Nucleus accumbens (tissue), 56 donors: ENCODE measurements at regions not wholly inside any gene's neighbourhood (a gene's known extent, or its start where the extent isn't known, plus 50 kb on each side); places are given as distances from the start of the nearest gene placed in this dataset.
A peak's percentile ranks its signal among the peaks of the same experiment; 100 is the strongest.

Experiments
- DNase-seq, 56 donors: peaks; one replicate each; lab custom pipeline; 2025; lab: John Stamatoyannopoulos, UW

DNA sequence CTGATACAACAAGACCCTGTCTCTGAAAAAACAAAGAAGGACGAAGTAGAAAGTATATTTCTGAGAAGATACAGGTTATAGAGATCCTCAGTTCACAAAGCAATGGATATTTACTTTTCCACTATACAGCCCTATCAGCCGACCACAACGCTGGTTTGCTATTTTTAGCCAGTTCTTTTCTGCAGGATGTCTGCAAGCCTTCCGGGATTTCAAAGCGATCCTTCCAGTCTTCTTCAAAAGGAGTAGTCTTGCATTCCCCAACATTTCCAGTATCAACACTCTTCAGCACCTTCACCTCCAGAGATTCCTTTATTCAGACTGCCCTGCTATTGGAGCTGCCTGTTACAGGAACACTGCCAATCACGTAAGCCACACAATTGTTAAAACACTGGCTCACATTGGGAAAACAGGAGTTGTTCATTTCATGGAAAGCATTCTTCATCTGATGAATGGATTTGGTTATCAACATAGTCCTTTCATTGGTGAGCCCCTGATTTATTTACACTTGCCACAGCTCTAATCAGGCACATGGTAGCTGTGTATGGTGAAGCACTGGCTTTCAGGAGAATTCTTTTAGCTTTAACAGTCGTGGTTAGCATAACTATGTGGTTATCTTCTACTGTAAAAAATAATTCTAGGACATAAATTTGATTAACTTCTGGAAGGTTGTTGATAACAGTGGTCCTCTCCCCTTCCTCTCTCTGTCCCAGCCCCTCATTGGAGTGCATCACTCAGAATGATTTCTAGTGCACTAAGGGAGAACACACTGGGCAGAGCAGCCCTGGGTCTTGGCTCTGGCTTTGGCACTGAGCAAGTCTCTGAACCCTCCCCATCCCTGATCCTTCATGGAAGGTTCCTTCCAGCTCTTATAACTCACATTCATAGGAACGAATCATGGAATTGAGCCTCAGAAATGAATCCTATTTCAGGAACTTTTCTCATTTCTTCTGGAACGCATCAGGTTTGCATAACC lies 109.9 kb upstream of the SORBS2 start:
- no peak for DNase-seq

DNA sequence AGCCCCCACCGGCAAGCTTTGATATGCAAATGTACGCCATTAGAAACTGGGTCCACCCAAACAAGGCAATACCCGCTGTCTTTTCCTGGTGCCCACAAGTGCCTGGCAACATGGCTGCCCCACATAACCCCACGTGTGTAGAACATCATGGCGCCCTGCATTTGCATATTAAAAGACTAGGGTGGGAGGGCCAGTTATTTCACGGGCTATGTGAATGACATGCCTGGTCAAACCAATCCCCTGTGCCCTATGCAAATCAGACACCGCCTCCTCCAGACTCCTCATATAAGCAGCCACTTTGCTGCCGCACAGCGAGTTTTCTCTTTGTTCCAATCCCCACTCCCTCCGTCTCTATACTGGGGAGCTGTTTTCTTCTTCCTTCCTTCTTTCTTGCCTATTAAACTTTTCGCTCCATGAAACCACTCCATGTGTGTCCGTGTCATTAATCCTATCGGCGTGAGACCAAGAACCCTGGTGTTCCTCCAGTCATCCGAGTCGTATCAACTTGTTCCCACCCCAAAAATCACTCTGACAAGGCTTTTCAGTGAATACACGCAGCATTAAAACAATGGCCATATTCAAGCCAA lies 112.6 kb upstream of the SORBS2 start:
- DNase-seq: no peak

- DNase-seq: no peak
Measured at GRCh38 chr4:185925910-185926360, 113.9 kb upstream of the SORBS2 start.

DNA sequence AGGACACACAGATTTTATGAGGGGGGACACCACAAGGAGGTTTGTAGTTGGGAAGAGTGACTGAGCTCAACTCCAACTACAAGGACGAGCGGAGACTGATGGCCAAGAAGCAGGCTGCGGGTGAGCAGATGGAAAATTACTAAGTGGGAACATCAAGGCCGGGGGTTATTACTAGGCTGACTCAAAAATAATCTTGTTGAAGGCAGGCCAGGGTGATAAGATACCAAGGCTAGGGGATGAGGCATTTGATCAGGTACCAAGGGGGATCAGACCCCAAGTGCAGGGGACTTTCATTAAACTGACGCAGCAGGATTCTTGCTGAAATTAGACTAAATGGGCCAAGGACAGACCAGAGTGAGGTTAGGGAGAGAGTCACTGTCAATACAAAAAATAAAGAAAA lies 119.4 kb upstream of the SORBS2 start:
- no peak for DNase-seq

- DNase-seq: no peak
Measured at GRCh38 chr4:185931986-185932385, 120.0 kb upstream of the SORBS2 start.

- DNase-seq: no peak
Measured at GRCh38 chr4:185932491-185932890, 120.5 kb upstream of the SORBS2 start.

GRCh38 chr4:185933078-185933581 lies 121.1 kb upstream of the SORBS2 start:
- no peak for DNase-seq

DNA sequence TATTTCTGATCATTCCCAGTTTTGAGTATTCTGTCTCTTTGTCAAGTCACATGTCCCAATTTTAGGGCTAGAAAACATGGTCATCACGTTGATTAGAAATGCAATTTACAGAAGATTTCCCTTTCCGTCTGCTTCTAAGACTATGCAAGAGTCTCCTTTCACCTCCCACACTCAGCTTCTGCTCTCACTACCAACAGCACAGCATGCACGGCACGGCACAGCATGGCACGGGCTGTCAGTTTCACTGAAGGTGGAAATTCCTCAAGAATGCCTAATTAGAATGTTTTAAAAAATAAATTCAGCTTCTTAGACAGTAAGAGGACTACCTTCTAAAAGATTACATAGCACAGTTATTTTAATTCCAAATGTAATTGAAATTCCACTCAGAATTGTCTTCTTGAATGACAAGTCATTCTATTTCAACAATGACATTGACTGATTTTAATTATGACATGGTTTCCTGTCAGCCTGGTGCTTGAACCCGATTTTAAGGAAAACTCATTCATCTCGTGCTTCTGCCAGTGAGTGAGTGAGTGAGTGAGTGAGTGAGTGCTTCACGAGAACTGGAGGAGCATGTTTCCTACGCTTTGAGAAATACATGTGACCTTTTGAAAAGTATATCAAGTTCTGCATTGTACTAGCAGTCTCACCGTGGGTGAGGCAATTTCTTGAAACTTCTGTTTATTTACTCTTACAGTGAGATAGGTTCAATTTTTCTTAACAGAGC lies 124.8 kb upstream of the SORBS2 start:
- peak in 6 of 56 donors; percentile 1 to 17 (median 8) for DNase-seq

GRCh38 chr4:185938654-185939053 lies 126.7 kb upstream of the SORBS2 start:
- DNase-seq: no peak

DNA sequence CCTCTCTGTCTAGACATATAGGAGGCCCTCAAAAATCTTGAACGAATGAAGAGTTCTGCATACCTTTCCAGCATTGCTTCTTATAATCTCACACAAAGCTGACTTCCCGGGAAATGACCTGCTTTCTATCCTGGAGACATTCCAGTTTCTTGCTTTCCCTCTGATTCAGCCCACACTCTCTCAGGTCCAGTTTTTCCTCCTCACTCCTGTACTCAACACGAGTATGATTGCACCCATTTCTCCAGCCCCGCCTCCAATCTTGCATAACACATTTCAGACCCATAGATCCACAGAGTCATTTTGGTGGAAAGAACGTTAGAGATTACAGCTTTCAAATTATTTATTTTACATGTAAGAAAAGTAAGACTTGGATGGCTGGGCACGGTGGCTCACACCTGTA lies 127.5 kb upstream of the TLR3 start:
- DNase-seq: no peak

DNA sequence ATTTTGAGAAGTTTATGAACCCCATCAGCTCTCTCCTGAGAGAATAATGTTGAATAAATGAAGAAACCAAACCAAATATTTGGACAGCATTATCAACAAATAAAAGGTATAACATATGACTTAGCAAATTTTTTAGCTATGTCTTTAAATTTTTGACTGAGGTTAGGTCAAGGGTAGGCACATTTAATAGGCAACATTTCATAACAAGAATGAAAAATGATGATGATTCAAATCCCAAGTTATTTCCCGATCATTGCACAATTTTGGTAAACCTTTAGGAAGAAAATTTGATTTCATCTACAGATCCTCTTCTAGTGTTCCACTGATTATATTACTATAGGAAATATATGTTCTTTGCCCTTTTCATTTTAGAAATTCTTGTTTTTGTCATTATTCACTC lies 123.7 kb upstream of the TLR3 start:
- no peak for DNase-seq

DNA sequence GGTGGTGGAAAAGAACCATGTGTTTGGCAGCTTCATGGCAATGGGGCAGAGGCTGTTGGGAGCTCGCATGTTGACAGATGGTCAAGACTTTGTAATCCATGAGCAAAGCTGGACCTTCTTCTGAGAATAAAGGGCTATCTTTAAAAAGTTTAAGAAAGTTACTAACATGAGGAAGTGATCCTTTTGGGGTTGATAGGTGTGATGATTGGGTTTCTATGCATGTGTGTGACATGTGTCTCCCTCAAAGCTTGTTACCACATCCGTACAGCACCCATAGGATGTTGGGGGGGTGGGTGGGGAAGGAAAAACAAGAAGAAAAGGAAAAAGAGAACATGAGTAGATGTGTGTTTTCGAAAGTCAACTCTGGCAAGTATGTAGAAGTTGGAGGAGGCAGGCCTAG lies 123.0 kb upstream of the TLR3 start:
- DNase-seq: no peak

DNA sequence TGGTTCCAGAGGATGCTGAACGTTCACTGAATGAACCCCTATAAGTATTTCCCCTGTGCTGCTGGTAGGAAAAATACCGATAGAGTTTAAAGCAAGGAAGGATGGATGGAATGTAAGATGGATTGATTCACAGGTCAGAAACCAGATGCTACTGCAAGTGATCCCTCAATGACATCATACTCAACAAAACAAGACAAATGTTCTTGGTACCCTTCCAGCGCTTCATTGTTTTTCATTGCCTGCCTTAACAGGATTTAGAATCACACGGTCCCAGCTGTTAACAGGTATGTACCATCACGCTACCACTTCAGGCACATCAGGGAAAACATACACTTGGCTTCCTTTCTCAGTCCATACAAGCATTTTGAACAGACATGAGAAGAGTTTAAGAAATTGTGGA lies 118.1 kb upstream of the TLR3 start:
- no peak for DNase-seq

DNA sequence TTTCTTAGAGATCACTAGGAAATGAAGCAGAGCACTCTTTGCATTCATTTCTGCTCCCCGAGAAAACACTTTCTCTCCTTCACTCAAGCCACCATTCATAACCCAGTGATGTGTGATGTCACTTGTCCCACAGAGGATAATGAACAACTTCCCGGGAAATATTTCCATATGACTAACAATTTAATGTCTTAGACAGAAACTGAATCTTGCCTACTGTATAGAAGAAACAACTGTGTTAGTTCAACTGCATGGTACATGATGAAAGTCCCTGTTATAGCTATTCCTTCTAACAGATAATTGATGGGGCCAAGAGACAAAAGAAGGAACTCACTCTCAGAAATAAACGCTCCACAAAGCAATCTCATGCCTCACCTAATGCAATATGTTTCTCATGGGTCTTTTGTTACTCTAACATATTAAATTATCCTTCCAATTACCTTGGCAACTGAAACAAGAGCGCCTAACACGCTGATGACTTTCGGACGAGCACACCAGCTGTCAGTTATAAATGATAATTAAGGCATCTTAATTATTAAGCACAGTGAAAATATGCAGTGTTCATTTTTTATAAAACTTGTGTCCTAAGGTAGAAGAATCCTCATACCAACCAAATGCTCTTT lies 113.7 kb upstream of the TLR3 start:
- DNase-seq: no peak

DNA sequence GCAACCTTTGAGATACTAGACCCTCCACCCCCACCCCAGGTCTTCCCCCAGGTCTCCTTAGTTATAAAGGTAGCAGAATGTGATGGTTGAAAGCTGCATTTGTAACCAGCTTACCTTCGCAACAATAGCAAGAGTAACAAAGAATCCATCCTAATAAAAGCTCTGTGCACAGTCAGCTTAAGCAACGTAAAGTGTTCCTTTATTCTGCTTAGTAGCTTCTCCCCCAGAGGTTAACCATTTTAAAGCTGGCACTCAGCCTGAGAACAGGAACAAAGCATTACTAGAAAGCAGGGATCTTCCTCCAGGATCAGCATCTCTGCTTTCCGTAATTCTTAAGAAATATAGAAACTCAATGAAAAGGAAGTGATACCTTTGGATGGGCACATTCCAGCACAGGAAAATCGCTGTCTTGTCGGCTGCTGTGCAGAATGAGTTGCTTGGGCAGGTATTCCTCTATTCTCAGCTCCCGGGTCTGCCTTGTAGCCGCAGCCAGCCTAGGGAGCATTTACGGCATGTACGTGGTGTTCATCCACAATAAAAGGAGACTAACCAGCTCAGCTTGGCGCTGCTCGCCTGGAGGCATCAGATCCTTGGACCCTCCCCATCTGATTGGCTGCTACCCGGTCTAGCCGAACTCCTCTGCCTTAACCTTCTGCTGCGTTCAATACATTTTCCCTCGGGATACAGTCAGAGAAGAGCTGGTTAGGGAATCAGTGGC lies 113.0 kb upstream of the TLR3 start:
- DNase-seq: peak in 28 of 56 donors; percentile 1 to 61 (median 23)

DNA sequence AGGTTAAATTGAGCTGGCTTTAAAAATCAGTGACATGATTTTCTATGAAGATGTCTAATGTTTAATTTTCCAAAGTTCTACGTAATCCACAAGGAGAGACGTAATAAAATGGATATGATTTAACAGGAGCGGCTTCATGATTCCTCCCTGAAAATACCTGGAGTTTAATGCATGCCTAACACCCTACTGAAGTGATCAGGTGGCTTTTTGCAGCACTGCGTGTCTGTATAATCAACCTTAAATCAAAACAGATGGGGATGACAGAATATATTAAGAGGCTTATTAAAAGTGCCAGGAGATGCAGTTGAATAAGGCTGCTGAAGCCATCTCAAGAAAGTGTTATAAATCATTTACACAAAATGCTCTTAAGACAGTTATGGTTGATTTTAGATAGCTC lies 112.4 kb upstream of the TLR3 start:
- DNase-seq: peak in 2 of 56 donors; percentile 3 to 16

GRCh38 chr4:185958094-185958747 lies 110.7 kb upstream of the TLR3 start:
- DNase-seq: peak in 1 of 56 donors; percentile 6

DNA sequence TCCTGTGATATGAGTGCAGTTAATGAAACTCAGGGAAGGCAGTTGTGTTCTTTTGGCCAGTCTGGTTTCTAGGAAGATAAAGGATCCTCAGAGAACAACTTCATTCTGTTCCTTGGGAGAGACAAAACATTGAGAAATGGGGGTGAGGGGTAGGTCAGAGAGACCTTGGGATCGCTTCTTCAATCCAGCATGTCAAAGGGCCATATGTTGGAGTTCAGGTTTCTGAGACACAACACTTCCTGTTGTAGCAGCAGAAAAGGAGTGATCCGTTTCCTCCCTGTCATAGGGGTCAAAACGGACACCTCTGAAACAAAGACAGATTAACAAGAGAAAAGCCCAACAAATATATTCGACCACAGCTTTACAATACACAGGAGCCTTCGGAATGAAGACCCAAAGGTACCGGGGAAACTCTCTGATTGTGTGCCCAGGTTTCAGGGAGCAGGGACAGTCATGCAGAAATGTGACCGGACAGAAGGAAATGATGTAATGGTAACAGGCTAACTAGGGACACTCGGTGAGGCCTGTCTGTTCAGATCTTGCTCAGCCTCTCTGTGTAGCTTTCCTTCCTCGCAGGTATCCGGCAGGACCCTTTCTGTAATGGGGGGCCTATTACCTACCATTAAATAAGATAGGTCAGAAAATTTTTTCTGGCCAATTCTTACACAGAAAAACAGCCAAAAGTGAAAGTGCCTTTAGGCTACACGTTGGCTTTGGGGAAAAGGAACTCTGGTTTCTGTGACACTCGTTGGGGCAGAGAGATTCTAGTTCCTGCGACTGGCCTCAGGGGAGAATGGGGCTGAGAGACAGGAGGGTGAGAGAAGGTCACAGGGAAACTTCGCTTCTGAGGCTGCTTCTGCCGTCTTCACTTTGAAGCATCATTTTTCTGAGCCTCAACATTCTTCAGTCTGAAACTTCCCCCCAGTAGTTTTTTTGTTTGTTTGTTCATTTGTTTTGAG lies 103.3 kb upstream of the TLR3 start:
- no peak for DNase-seq
